ENCODE measurements at regions not wholly inside any gene's neighbourhood (a gene's known extent, or its start where the extent isn't known, plus 50 kb on each side); places are given as distances from the start of the nearest gene placed in this dataset.

DNA sequence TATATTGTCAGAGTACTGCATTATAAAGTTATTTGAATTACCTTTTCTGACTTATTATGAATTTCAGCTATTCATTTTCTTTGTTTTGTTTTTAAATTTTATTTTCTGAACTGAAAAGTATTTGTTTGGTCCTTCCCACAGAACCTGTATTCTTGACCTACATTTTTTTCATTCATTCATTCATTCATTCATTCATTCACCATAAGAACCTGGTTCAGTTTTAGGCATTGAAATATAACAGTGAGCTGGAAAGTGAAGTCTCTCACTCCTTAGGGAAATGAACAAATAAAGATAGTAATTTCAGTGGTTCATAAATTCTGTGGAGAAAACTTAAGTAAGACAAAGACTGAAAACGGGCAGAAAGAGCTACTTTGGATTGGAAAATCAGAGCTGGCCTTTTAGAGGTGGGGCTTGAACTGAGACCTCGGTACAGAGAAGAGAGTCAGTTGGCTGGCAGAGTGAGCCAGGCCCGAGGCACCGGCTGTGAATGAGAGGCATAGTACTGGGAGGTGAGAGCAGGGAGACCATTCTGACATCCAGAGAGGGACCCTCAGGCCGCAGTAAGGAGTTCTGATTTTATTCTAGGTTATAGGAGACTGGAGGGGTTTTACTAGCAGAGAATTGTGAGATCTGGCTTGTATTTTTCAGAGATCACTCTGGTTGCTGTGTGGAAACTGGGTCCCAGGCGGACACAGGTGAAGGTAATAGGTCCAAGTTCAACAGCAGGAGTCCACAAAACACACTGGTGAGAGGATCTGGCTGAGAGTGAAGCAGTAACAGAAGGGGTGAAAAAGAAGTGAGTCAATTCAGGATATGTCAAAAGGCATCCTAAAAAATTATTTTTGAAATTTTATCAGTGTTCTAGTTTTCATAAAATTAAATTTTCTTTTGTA lies 75.8 kb upstream of the FN1 start:
- intact Hi-C loops (cut with micrococcal nuclease) = no loop called here

DNA sequence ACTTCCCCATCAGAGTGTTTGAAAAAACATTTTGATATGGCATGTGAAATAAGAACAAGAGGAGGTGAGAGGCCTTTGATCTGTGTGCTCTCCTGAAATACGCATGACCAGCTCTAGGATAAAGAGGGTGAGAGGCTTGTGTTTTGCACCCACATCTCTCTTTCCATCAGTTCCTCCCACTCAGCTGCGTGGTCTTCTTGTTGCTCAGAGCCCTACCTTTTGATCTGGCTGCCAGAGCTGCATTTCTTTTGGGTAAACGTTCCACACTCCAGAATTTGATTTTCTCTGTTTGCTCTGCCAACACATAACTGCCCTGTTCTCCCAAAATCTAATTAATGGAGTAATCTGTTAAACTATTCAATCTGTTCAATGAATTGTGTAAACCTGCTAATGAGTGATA lies 72.0 kb upstream of the FN1 start:
- intact Hi-C loops (cut with micrococcal nuclease) = no loop called here

DNA sequence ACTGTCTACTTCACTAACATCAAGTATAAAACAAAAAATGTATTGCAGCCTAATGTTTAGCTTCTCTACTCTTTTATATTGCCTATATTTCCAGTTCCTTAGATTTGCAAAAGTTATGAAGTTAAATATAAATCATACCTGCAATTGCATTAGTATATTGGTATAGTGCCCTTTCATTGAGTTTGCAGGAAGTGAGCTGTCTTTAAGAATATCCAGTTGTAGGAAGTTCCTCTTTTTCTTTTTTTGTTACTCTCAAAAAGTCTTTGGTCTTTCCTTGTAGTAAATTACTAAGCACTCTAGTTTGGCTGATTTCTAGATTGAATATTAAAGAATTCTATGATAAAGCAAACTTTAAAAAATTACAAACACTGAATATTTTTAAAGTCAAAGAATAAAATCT lies 71.3 kb upstream of the FN1 start:
- intact Hi-C loops (cut with micrococcal nuclease) = no loop called here

DNA sequence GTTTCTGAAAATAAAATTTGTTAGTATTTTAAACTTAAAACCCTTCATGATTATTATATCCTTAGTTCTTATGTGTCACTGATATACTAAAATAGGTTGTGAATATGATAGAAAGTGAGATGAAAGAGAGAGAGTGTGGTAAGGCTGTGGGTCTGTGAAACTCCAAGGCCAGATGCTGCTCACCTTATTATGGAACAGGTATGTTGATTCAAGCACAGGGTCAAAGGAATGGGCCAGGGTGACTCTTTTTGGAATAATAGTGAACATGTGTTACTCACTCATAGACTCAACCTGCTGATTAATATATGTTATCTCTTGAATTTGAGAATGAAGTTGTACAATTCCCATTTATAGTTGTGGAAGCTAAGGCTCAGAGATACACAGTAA lies 70.7 kb upstream of the FN1 start:
- intact Hi-C loops (cut with micrococcal nuclease) = no loop called here

DNA sequence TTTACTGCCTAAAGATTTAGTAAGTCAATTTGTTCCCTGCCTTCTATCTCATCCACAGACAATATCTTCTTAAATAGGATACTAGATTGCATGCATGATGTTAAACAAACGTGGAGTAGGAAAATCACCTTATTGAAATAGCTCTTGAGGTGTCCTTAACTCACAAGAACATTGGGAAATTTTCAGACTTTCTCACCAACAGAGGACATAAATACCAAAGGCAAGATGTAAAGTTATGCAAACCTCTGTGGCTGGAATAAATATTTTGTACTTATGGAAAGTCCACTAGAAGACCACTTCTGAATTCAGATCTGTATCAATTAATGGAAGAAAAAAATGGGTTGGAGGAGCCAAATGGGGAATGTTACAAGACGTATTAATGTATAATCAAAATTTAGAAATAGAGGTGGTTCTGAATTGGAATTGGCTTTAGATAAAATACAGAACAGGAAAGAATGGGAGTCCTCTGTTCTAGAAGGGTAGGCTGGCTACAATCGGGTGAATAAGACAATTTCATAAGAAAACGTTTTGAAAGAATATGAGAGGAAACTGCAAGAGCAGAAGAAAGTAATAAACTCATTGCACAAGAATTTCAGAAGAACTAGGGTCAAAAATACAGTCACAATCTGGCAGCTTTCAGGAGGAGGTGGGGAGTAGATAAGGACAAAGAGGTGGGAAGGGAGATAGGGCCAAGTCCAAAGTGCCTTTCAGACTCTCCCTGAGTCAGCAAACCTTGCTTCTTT lies 69.3 kb upstream of the FN1 start:
- intact Hi-C loops (cut with micrococcal nuclease) = no loop called here

DNA sequence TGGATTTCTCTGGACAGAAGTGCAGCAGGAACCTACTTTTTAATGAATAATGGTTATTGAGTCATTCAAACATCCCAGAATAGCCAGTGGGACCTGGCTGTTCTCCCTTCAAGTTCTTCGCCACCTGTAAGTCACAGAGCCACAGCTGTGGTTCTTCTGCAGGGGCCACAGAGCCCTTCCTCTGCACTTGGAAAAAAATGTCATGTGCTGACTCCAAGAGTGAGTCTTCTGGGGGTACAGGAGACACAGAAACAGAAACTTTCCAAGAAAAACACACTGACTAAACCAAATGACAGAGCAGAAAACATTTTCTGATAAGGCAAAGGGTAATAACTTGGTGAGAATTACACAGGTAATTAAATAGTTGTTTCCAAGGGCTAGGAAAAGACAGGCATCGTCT lies 68.7 kb upstream of the FN1 start:
- intact Hi-C loops (cut with micrococcal nuclease) = no loop called here

DNA sequence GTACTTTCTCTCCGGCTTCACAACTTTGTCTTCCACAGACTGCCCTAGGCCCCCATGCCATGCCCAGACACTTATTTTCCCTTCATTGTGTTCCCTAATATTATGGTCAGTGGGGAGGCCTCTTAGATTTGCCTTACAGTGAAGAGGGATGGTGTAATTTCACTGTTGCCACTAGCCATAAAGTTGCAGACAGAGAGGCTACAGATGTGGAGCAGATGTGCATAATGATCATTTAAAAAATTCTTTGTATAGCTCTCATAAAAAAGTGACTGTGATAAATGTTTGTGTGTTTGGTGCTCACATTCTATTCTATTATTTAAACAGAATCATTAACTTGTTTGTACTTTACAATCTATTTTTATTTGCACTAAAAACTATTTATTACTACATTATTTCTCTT lies 67.5 kb upstream of the FN1 start:
- intact Hi-C loops (cut with micrococcal nuclease) = no loop called here

DNA sequence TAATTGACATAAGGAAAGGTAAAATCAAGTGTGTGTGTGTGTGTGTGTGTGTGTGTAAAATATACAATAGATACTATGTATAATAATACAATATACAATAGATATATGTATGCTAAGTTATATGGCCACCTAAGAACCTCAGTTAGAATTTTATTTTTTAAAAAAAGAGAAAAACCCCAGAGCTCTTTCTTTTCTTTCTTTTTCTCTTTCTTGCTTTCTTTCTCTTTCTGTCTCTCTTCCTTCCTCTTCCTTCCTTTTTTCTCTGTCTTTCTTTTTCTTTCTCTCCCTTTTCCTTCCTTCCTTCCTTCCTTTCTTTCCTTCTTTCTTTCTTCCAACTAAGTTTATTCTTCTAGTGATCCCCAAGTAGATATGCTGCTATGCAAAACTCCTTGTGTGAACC lies 64.6 kb upstream of the FN1 start:
- intact Hi-C loops (cut with micrococcal nuclease) = no loop called here

DNA sequence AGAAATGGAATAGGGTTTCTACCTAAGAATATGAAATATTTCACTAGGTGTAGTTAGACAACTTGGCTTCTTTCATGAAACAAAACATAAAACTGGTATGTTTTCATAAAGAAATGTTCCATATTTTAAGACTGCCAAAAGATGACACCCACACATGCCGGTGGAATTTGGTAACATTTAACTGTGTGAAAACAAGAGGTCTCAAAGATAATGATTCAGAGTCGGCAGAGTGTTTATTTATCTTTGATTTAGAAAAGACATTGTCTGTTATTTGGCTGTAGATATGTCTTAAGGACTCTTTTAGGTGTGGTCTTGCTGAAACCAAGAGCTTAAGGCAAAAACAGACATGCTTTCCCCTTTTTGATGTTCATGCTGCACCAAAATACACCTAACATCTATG lies 63.5 kb upstream of the FN1 start:
- intact Hi-C loops (cut with micrococcal nuclease) = no loop called here

DNA sequence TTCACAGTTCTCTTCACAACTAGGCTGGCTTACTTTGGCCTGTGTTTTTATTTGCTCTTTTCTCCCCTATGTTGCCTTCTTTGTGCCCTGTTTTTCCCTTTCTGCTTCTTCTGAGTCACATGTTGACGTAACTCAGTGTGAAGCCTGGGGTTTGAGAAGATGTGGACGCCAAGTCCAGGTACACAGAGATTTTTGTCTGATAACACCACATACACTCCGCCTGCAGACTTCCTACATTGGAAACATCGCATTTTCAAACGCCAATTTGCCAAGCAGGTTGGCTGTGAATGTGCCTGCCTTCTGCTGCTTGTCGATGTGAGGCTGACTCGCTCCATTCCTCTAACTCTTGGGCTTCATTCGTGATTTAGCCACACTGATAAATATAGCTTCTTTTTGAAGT lies 62.6 kb upstream of the FN1 start:
- intact Hi-C loops (cut with micrococcal nuclease) = no loop called here

DNA sequence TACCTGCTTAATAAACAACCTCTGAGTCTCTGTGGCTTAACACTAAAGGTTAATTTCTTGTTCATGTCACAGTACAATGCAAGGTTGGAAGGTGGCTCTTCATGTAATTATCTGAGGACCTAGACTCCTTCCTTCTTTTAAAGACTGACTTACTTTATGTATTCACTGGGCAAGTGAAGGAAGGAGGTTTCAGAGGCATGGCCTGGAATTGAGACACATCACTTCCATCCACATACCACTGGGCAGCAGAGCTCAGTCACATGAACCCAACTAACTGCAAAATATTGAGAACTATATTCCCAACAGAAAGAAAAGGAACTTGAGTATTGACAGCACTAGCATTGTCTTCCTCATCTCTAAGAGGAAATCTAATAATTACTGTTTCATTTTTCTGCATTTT lies 57.5 kb upstream of the FN1 start:
- intact Hi-C loops (cut with micrococcal nuclease) = no loop called here

DNA sequence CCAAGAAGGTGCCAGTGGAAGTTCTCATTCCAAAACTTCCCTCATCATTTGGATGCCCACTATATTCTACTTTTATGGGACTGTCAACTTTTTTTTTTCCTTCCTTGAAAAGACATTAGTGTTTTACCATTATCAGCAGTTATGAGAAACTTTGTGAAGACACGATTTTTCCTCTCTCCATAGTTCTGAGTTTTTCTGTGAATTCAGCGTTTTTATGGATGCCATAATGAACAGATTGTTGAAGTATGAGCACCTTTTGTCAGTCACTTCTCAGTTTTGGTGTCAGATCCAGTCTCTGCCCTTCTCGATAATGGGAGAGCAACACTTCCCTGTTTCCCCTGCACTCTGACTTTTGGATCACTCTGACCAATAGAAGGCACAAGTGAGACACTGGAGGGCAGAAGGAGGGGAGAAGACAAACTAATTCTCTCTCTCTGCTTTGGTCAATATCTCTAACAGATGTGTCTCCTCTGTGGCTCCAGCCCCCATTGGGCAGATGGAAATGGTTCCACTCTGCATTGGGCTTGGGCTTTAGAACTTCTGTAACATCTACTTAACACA lies 53.5 kb upstream of the FN1 start:
- intact Hi-C loops (cut with micrococcal nuclease) = no loop called here

DNA sequence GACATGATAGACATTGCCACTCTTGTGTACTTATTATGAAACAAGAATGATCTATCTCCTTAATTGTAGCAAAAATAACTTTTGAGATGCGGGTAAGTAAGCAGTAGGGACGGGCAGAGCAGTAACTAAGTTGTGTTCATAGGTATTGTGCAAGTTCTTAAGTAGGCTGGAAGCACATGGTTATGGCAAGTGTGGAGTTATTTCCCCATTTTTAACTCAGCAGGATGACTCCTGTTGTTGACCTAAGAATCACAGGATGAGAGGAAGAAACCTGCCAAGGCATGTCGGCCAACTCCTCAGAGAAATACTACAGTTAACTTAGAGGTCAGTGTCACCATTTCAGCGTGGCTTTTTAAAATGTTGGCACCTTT lies 51.1 kb upstream of the FN1 start:
- intact Hi-C loops (cut with micrococcal nuclease) = no loop called here

DNA sequence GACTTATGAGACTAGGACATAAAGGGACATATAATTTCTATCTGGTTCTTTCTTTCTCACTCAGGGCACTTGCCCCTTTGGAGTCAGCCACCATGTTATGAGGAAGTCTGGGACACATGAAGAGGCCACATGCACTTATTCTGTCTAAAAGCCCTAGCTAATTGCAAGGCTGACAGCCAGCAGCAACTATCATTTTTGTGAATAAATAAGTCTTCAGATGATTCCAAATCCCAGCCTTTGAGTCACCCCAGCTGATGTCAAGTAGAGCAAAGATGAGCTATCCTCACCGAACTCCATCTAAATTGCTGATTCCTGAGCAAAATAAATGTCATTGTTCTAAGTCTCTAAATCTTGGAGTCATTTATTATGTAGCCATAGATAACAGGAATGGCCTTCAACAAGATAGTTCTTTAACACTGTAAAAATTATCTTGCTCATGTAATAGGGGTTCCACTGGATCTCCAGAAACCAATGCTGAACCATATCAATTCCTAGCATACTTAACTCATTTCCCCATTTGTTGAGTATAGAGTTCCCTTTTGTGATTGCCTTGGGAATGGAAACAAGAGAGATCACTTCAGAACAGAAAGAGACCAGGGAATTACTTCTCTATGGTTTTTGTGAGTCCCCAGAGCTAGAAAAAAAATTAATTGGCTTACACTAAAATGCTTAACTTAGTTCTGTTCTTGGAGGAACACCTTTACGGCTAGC lies 50.6 kb upstream of the FN1 start:
- intact Hi-C loops (cut with micrococcal nuclease) = no loop called here
